NT2/D1 (cell line): ENCODE measurements at regions not wholly inside any gene's neighbourhood (a gene's known extent, or its start where the extent isn't known, plus 50 kb on each side); places are given as distances from the start of the nearest gene placed in this dataset.

ENCODE experiments used
- DNase-seq: peaks from one replicate; pipeline ENCODE4 v3.0.0-alpha.2; 2011; ENCODE audit warnings: low read depth, low spot score
- H3K27me3 ChIP-seq: 2 replicates; pipeline ENCODE4 v1.6.0; 2011; ENCODE audit warnings: mild to moderate bottlenecking; ENCODE audit not compliant: insufficient read length, insufficient read depth
- H3K36me3 ChIP-seq: 2 replicates; pipeline ENCODE4 v1.6.1; 2011; ENCODE audit warnings: mild to moderate bottlenecking, low read length, mixed read lengths; ENCODE audit not compliant: insufficient read depth, insufficient read length
- H3K4me1 ChIP-seq: 2 replicates; pipeline ENCODE4 v1.5.1; 2011; ENCODE audit not compliant: insufficient read depth, insufficient read length
- H3K4me3 ChIP-seq: 2 replicates; pipeline ENCODE4 v1.5.1; 2011; ENCODE audit warnings: low read depth; ENCODE audit not compliant: insufficient read length
- H3K9ac ChIP-seq: 2 replicates; pipeline ENCODE4 v1.6.0; 2011; ENCODE audit warnings: low read depth; ENCODE audit not compliant: insufficient read length
- H3K9me3 ChIP-seq: 2 replicates; pipeline ENCODE4 v1.5.1; 2011; ENCODE audit warnings: mild to moderate bottlenecking, low read length; ENCODE audit not compliant: insufficient read depth
- SUZ12 ChIP-seq: IDR thresholded peaks from 2 replicates; pipeline ENCODE4 v1.6.1; 2011; ENCODE audit not compliant: insufficient read length, insufficient read depth; ENCODE audit errors: extremely low read depth
- YY1 ChIP-seq: IDR thresholded peaks from 2 replicates; pipeline ENCODE4 v1.6.1; 2011; ENCODE audit not compliant: insufficient read length, insufficient read depth
- ZNF274 ChIP-seq: IDR thresholded peaks from 2 replicates; pipeline ENCODE4 v1.6.1; 2011; ENCODE audit warnings: mild to moderate bottlenecking, low read depth, low read length

- H3K4me3 ChIP-seq = no peak overlapping the region
- DNase-seq = no peak
- H3K27me3 ChIP-seq = no peaks in the 10 kb centered on the region
- no peak overlapping the region for H3K9ac ChIP-seq
- TF ChIP-seq YY1 = no peak
- TF ChIP-seq ZNF274 = no peak
- TF ChIP-seq SUZ12 = no peak
- no peaks in the 10 kb centered on the region for H3K4me1 ChIP-seq
- H3K36me3 ChIP-seq = no peaks in the 10 kb centered on the region
- H3K9me3 ChIP-seq = no peaks in the 10 kb centered on the region
Observed at GRCh38 chr7:15087771-15088170, 185.2 kb upstream of the DGKB start.

GRCh38 chr7:15086862-15087261 lies 184.3 kb upstream of the DGKB start:
- TF ChIP-seq YY1 (no peak), ZNF274 (no peak), SUZ12 (no peak)
- no peaks in the 10 kb centered on the region for H3K9me3 ChIP-seq

GRCh38 chr7:15086131-15086611 lies 183.6 kb upstream of the DGKB start:
- DNase-seq = no peak
- H3K36me3 ChIP-seq = no peaks in the 10 kb centered on the region

More at GRCh38 chr7:15086862-15087261, 184.3 kb upstream of the DGKB start:
- Histone ChIP-seq H3K27me3 (no peaks in the 10 kb centered on the region), H3K9ac (no peak overlapping the region), H3K36me3 (no peaks in the 10 kb centered on the region), H3K4me1 (no peaks in the 10 kb centered on the region), H3K4me3 (no peak overlapping the region)
- DNase-seq = no peak

GRCh38 chr7:15085366-15085765 lies 182.8 kb upstream of the DGKB start:
- Histone ChIP-seq H3K4me3 (no peak overlapping the region), H3K9ac (no peak overlapping the region), H3K36me3 (no peaks in the 10 kb centered on the region), H3K4me1 (no peaks in the 10 kb centered on the region), H3K9me3 (no peaks in the 10 kb centered on the region), H3K27me3 (no peaks in the 10 kb centered on the region)
- no peak for TF ChIP-seq SUZ12
- no peak for TF ChIP-seq YY1
- TF ChIP-seq ZNF274 = no peak
- DNase-seq = no peak

More at GRCh38 chr7:15086131-15086611, 183.6 kb upstream of the DGKB start:
- H3K9me3 ChIP-seq = no peaks in the 10 kb centered on the region
- H3K4me1 ChIP-seq = no peaks in the 10 kb centered on the region
- no peak for TF ChIP-seq ZNF274
- no peak overlapping the region for H3K4me3 ChIP-seq
- H3K27me3 ChIP-seq = no peaks in the 10 kb centered on the region
- H3K9ac ChIP-seq = no peak overlapping the region

GRCh38 chr7:15084368-15084767 lies 181.8 kb upstream of the DGKB start:
- Histone ChIP-seq H3K4me3 (no peak overlapping the region), H3K27me3 (no peaks in the 10 kb centered on the region), H3K9ac (no peak overlapping the region), H3K9me3 (no peaks in the 10 kb centered on the region), H3K36me3 (no peaks in the 10 kb centered on the region), H3K4me1 (no peaks in the 10 kb centered on the region)
- TF ChIP-seq YY1 (no peak), ZNF274 (no peak), SUZ12 (no peak)
- no peak for DNase-seq

- no peak for TF ChIP-seq YY1
- no peak for TF ChIP-seq SUZ12
- TF ChIP-seq ZNF274 = no peak
- Histone ChIP-seq H3K4me3 (no peak overlapping the region), H3K27me3 (no peaks in the 10 kb centered on the region), H3K4me1 (no peaks in the 10 kb centered on the region), H3K9me3 (no peaks in the 10 kb centered on the region), H3K9ac (no peak overlapping the region), H3K36me3 (no peaks in the 10 kb centered on the region)
- DNase-seq = no peak
Observed at GRCh38 chr7:15081891-15082290, 179.3 kb upstream of the DGKB start.

GRCh38 chr7:15073301-15073700 lies 170.8 kb upstream of the DGKB start:
- Histone ChIP-seq H3K4me3 (no peak overlapping the region), H3K27me3 (no peaks in the 10 kb centered on the region), H3K36me3 (no peaks in the 10 kb centered on the region), H3K9me3 (no peaks in the 10 kb centered on the region), H3K9ac (no peak overlapping the region), H3K4me1 (no peaks in the 10 kb centered on the region)
- no peak for TF ChIP-seq YY1
- TF ChIP-seq SUZ12 = no peak
- TF ChIP-seq ZNF274 = no peak
- no peak for DNase-seq

- DNase-seq = no peak
- TF ChIP-seq YY1 (no peak), ZNF274 (no peak), SUZ12 (no peak)
Observed at GRCh38 chr7:15068324-15068723, 165.8 kb upstream of the DGKB start.

More at GRCh38 chr7:15068324-15068723, 165.8 kb upstream of the DGKB start:
- no peaks in the 10 kb centered on the region for H3K9me3 ChIP-seq
- no peak overlapping the region for H3K4me3 ChIP-seq
- no peak overlapping the region for H3K9ac ChIP-seq
- no peaks in the 10 kb centered on the region for H3K27me3 ChIP-seq
- no peaks in the 10 kb centered on the region for H3K36me3 ChIP-seq
- no peaks in the 10 kb centered on the region for H3K4me1 ChIP-seq
